ENCODE measurements at regions not wholly inside any gene's neighbourhood (a gene's known extent, or its start where the extent isn't known, plus 50 kb on each side); places are given as distances from the start of the nearest gene placed in this dataset.
"Not testable (repeated sequence)": the region's sequence is repeated elsewhere in the genome, so short reads cannot be mapped to it uniquely, and the experiment has no call there.

GRCh38 chr2:160576054-160576499 is 82.5 kb upstream of the RBMS1 start:
- Mint-ChIP-seq H3K36me3 (peaks cover 2% of the 10 kb centered on the region), H3K9me3 (peaks cover 6% of the 10 kb centered on the region), H3K4me1 (no peaks in the 10 kb centered on the region), H3K27me3 (peaks cover 3% of the 10 kb centered on the region), H3K27ac (no peak overlapping the region), H3K4me3 (no peak overlapping the region)
- ATAC-seq (ENCODE audit: low read depth) (no peak), DNase-seq (ENCODE audit: low spot score in 2 of 2) (no peak)

- not testable (repeated sequence) for H3K27ac Mint-ChIP-seq; H3K36me3 Mint-ChIP-seq; H3K4me1 Mint-ChIP-seq; H3K27me3 Mint-ChIP-seq; H3K4me3 Mint-ChIP-seq; ATAC-seq (ENCODE audit: low read depth); H3K9me3 Mint-ChIP-seq; DNase-seq (ENCODE audit: low spot score in 2 of 2)
Measured at GRCh38 chr2:160577081-160577480, 83.5 kb upstream of the RBMS1 start.

- Mint-ChIP-seq H3K27me3 (peaks cover 3% of the 10 kb centered on the region), H3K27ac (no peak overlapping the region), H3K4me1 (no peaks in the 10 kb centered on the region), H3K9me3 (peaks cover 2% of the 10 kb centered on the region), H3K36me3 (peaks cover 2% of the 10 kb centered on the region), H3K4me3 (no peak overlapping the region)
- DNase-seq (ENCODE audit: low spot score in 2 of 2) (no peak), ATAC-seq (ENCODE audit: low read depth) (no peak)
Measured at GRCh38 chr2:160581035-160581434, 87.4 kb upstream of the RBMS1 start.

GRCh38 chr2:160581448-160581847 is 87.8 kb upstream of the RBMS1 start:
- peaks cover 2% of the 10 kb centered on the region for H3K36me3 Mint-ChIP-seq
- DNase-seq (ENCODE audit: low spot score in 2 of 2) = no peak
- H3K27ac Mint-ChIP-seq = no peak overlapping the region
- H3K9me3 Mint-ChIP-seq = peaks cover 2% of the 10 kb centered on the region
- H3K27me3 Mint-ChIP-seq = peaks cover 3% of the 10 kb centered on the region
- ATAC-seq (ENCODE audit: low read depth) = no peak
- no peak overlapping the region for H3K4me3 Mint-ChIP-seq
- H3K4me1 Mint-ChIP-seq = no peaks in the 10 kb centered on the region

GRCh38 chr2:160582081-160582480 is 88.5 kb upstream of the RBMS1 start:
- H3K27ac Mint-ChIP-seq = no peak overlapping the region
- H3K4me3 Mint-ChIP-seq = no peak overlapping the region
- H3K36me3 Mint-ChIP-seq = peaks cover 2% of the 10 kb centered on the region
- peaks cover 3% of the 10 kb centered on the region for H3K27me3 Mint-ChIP-seq
- DNase-seq (ENCODE audit: low spot score in 2 of 2) (no peak), ATAC-seq (ENCODE audit: low read depth) (no peak)
- H3K4me1 Mint-ChIP-seq = no peaks in the 10 kb centered on the region
- peaks cover 2% of the 10 kb centered on the region for H3K9me3 Mint-ChIP-seq

- Mint-ChIP-seq H3K4me1 (no peaks in the 10 kb centered on the region), H3K27me3 (peaks cover 3% of the 10 kb centered on the region), H3K36me3 (no peaks in the 10 kb centered on the region), H3K9me3 (no peaks in the 10 kb centered on the region), H3K4me3 (no peak overlapping the region), H3K27ac (no peak overlapping the region)
- ATAC-seq (ENCODE audit: low read depth) = no peak
- no peak for DNase-seq (ENCODE audit: low spot score in 2 of 2)
Measured at GRCh38 chr2:160582490-160583145, 89.0 kb upstream of the RBMS1 start.

GRCh38 chr2:160583146-160583535 is 89.5 kb upstream of the RBMS1 start:
- no peaks in the 10 kb centered on the region for H3K4me1 Mint-ChIP-seq
- ATAC-seq (ENCODE audit: low read depth) (no peak), DNase-seq (ENCODE audit: low spot score in 2 of 2) (no peak)
- no peak overlapping the region for H3K27ac Mint-ChIP-seq
- H3K27me3 Mint-ChIP-seq = peaks cover 3% of the 10 kb centered on the region
- no peaks in the 10 kb centered on the region for H3K9me3 Mint-ChIP-seq
- H3K36me3 Mint-ChIP-seq = no peaks in the 10 kb centered on the region
- H3K4me3 Mint-ChIP-seq = no peak overlapping the region

- H3K4me3 Mint-ChIP-seq = no peak overlapping the region
- no peaks in the 10 kb centered on the region for H3K36me3 Mint-ChIP-seq
- H3K27ac Mint-ChIP-seq = no peak overlapping the region
- no peaks in the 10 kb centered on the region for H3K9me3 Mint-ChIP-seq
- ATAC-seq (ENCODE audit: low read depth) = no peak
- H3K27me3 Mint-ChIP-seq = peaks cover 3% of the 10 kb centered on the region
- no peaks in the 10 kb centered on the region for H3K4me1 Mint-ChIP-seq
- no peak for DNase-seq (ENCODE audit: low spot score in 2 of 2)
Measured at GRCh38 chr2:160583813-160584537, 90.4 kb upstream of the RBMS1 start.

- DNase-seq (ENCODE audit: low spot score in 2 of 2) = no peak
- no peaks in the 10 kb centered on the region for H3K36me3 Mint-ChIP-seq
- no peaks in the 10 kb centered on the region for H3K4me1 Mint-ChIP-seq
- ATAC-seq (ENCODE audit: low read depth) = no peak
- H3K27ac Mint-ChIP-seq = no peak overlapping the region
- peaks cover 3% of the 10 kb centered on the region for H3K27me3 Mint-ChIP-seq
- no peak overlapping the region for H3K4me3 Mint-ChIP-seq
- H3K9me3 Mint-ChIP-seq = no peaks in the 10 kb centered on the region
Measured at GRCh38 chr2:160584972-160585494, 91.4 kb upstream of the RBMS1 start.

- Mint-ChIP-seq H3K4me1 (peaks cover 2% of the 10 kb centered on the region), H3K9me3 (peaks cover 6% of the 10 kb centered on the region), H3K4me3 (no peak overlapping the region), H3K36me3 (no peaks in the 10 kb centered on the region), H3K27ac (no peak overlapping the region), H3K27me3 (peaks cover 3% of the 10 kb centered on the region)
- no peak for DNase-seq (ENCODE audit: low spot score in 2 of 2)
- no peak for ATAC-seq (ENCODE audit: low read depth)
Measured at GRCh38 chr2:160590664-160591063, 97.1 kb upstream of the RBMS1 start.

GRCh38 chr2:160592401-160592800 is 98.8 kb upstream of the RBMS1 start:
- peaks cover 6% of the 10 kb centered on the region for H3K9me3 Mint-ChIP-seq
- no peak for DNase-seq (ENCODE audit: low spot score in 2 of 2)
- H3K27ac Mint-ChIP-seq = no peak overlapping the region
- H3K27me3 Mint-ChIP-seq = peaks cover 3% of the 10 kb centered on the region
- no peak for ATAC-seq (ENCODE audit: low read depth)
- H3K36me3 Mint-ChIP-seq = no peaks in the 10 kb centered on the region
- H3K4me3 Mint-ChIP-seq = no peak overlapping the region
- H3K4me1 Mint-ChIP-seq = peaks cover 2% of the 10 kb centered on the region

- Mint-ChIP-seq H3K27me3 (peaks cover 3% of the 10 kb centered on the region), H3K36me3 (no peaks in the 10 kb centered on the region), H3K9me3 (peaks cover 6% of the 10 kb centered on the region), H3K4me1 (peaks cover 2% of the 10 kb centered on the region), H3K4me3 (no peak overlapping the region), H3K27ac (no peak overlapping the region)
- DNase-seq (ENCODE audit: low spot score in 2 of 2) (no peak), ATAC-seq (ENCODE audit: low read depth) (no peak)
Measured at GRCh38 chr2:160592993-160593392, 99.4 kb upstream of the RBMS1 start.

GRCh38 chr2:160596441-160596840 is 102.8 kb upstream of the RBMS1 start:
- no peak overlapping the region for H3K27ac Mint-ChIP-seq
- DNase-seq (ENCODE audit: low spot score in 2 of 2) = no peak

GRCh38 chr2:160600437-160600836 is 106.8 kb upstream of the RBMS1 start:
- H3K9me3 Mint-ChIP-seq; H3K27me3 Mint-ChIP-seq; DNase-seq (ENCODE audit: low spot score in 2 of 2): not testable (repeated sequence)

More at GRCh38 chr2:160596441-160596840, 102.8 kb upstream of the RBMS1 start:
- H3K9me3 Mint-ChIP-seq = peaks cover 3% of the 10 kb centered on the region
- H3K27me3 Mint-ChIP-seq = peaks cover 3% of the 10 kb centered on the region
- no peaks in the 10 kb centered on the region for H3K36me3 Mint-ChIP-seq
- no peak overlapping the region for H3K4me3 Mint-ChIP-seq
- no peaks in the 10 kb centered on the region for H3K4me1 Mint-ChIP-seq
- ATAC-seq (ENCODE audit: low read depth) = no peak

More at GRCh38 chr2:160600437-160600836, 106.8 kb upstream of the RBMS1 start:
- not testable (repeated sequence) for H3K36me3 Mint-ChIP-seq; H3K4me1 Mint-ChIP-seq; ATAC-seq (ENCODE audit: low read depth); H3K27ac Mint-ChIP-seq; H3K4me3 Mint-ChIP-seq

Measured in memory B cell (primary cell).